ENCODE measurements at regions not wholly inside any gene's neighbourhood (a gene's known extent, or its start where the extent isn't known, plus 50 kb on each side); places are given as distances from the start of the nearest gene placed in this dataset.
"Not testable (repeated sequence)": the region's sequence is repeated elsewhere in the genome, so short reads cannot be mapped to it uniquely, and the experiment has no call there.

- DNase-seq (ENCODE audit: low spot score): no peak
These were observed 90.8 kb upstream of the PELI2 start for GRCh38 chr14:56027421-56027820.

- DNase-seq (ENCODE audit: low spot score): no peak
These were observed 90.1 kb upstream of the PELI2 start for GRCh38 chr14:56027916-56028712.

GRCh38 chr14:56036353-56036752 is 81.9 kb upstream of the PELI2 start:
- DNase-seq (ENCODE audit: low spot score): no peak

- DNase-seq (ENCODE audit: low spot score): no peak
These were observed 78.1 kb upstream of the PELI2 start for GRCh38 chr14:56040121-56040520.

GRCh38 chr14:56044196-56044595 is 74.0 kb upstream of the PELI2 start:
- DNase-seq (ENCODE audit: low spot score): no peak

- no peak for DNase-seq (ENCODE audit: low spot score)
These were observed 71.7 kb upstream of the PELI2 start for GRCh38 chr14:56046546-56046945.

GRCh38 chr14:56046996-56047395 is 71.2 kb upstream of the PELI2 start:
- DNase-seq (ENCODE audit: low spot score): no peak

- no peak for DNase-seq (ENCODE audit: low spot score)
These were observed 68.7 kb upstream of the PELI2 start for GRCh38 chr14:56049536-56049935.

GRCh38 chr14:56055511-56055910 is 62.7 kb upstream of the PELI2 start:
- no peak for DNase-seq (ENCODE audit: low spot score)

- DNase-seq (ENCODE audit: low spot score): no peak
These were observed 62.2 kb upstream of the PELI2 start for GRCh38 chr14:56056031-56056430.

GRCh38 chr14:56057071-56057741 is 61.0 kb upstream of the PELI2 start:
- DNase-seq (ENCODE audit: low spot score): no peak

GRCh38 chr14:56057767-56058166 is 60.4 kb upstream of the PELI2 start:
- DNase-seq (ENCODE audit: low spot score): no peak

- no peak for DNase-seq (ENCODE audit: low spot score)
These were observed 59.2 kb upstream of the PELI2 start for GRCh38 chr14:56059054-56059453.

GRCh38 chr14:56061051-56061450 is 57.2 kb upstream of the PELI2 start:
- DNase-seq (ENCODE audit: low spot score): no peak

- DNase-seq (ENCODE audit: low spot score): no peak
These were observed 55.1 kb upstream of the PELI2 start for GRCh38 chr14:56063131-56063530.

GRCh38 chr14:56064513-56064912 is 53.7 kb upstream of the PELI2 start:
- DNase-seq (ENCODE audit: low spot score): no peak

GRCh38 chr14:56065199-56065598 is 53.0 kb upstream of the PELI2 start:
- not testable (repeated sequence) for DNase-seq (ENCODE audit: low spot score)

- DNase-seq (ENCODE audit: low spot score): no peak
These were observed 52.5 kb upstream of the PELI2 start for GRCh38 chr14:56065621-56066290.

Data from mesenteric fat pad (tissue), 1 donor.